HEK293 (cell line): ENCODE measurements at regions not wholly inside any gene's neighbourhood (a gene's known extent, or its start where the extent isn't known, plus 50 kb on each side); places are given as distances from the start of the nearest gene placed in this dataset.

ENCODE experiments used
- CTCF ChIA-PET: fragments of 350-600 bp; formaldehyde crosslinking; extraction: SDS; loops from one replicate; lab custom pipeline; 2021; ENCODE audit warnings: antibody characterized with exemption; lab: Yijun Ruan, JAX
- POLR2A ChIA-PET: fragments of 300-600 bp; formaldehyde crosslinking; extraction: SDS; loops from one replicate; lab custom pipeline; 2020; ENCODE audit warnings: antibody characterized with exemption, inconsistent platforms; lab: Yijun Ruan, JAX
- H3K27ac ChIP-seq: fragments of 200-500 bp; sonication (Bioruptor generic); 2 replicates; pipeline ENCODE4 v1.5.1; 2014; ENCODE audit warnings: low read depth, low read length, control low read depth, inconsistent platforms; ENCODE audit errors: extremely low read depth
- H3K36me3 ChIP-seq, 2 experiments: fragments of 200-500 bp in 1 of 2; sonication (Bioruptor generic) in 1 of 2; 1 replicate in 1 of 2; 2 replicates in 1 of 2; pipeline ENCODE4 v1.5.1; 2014 to 2017; ENCODE audit warnings: inconsistent platforms in 2 of 2, low read length in 2 of 2; ENCODE audit not compliant: control insufficient read depth in 2 of 2, insufficient read depth in 1 of 2
- H3K4me1 ChIP-seq: fragments of 200-500 bp; sonication (Bioruptor generic); 2 replicates; pipeline ENCODE4 v1.5.1; 2014; ENCODE audit warnings: mild to moderate bottlenecking, low read length, inconsistent platforms; ENCODE audit not compliant: control insufficient read depth, insufficient read depth
- H3K4me3 ChIP-seq: 2 replicates; pipeline ENCODE4 v1.5.1; 2011; ENCODE audit warnings: low read depth, mild to moderate bottlenecking, control low read depth, low read length, moderate library complexity
- H3K9me3 ChIP-seq: fragments of 200-500 bp; sonication (Bioruptor generic); 2 replicates; pipeline ENCODE4 v1.5.1; 2014; ENCODE audit warnings: low read depth, low read length, inconsistent platforms; ENCODE audit not compliant: control insufficient read depth, insufficient read depth
- EGR2 ChIP-seq: fragments of 450-650 bp; formaldehyde crosslinking; IDR thresholded peaks from 2 replicates; pipeline ENCODE4 v1.5.1; 2016; ENCODE audit warnings: low read depth, missing biosample characterization, missing genetic modification characterization
- GLIS2 ChIP-seq: fragments of 450-650 bp; formaldehyde crosslinking; IDR thresholded peaks from 2 replicates; pipeline ENCODE4 v1.5.1; 2016; ENCODE audit warnings: missing biosample characterization, missing genetic modification characterization
- REST ChIP-seq: fragments of 450-650 bp; formaldehyde crosslinking; IDR thresholded peaks from 2 replicates; pipeline ENCODE4 v1.5.1; 2016; ENCODE audit warnings: missing biosample characterization, missing genetic modification characterization
- ZFP37 ChIP-seq: fragments of 450-650 bp; formaldehyde crosslinking; IDR thresholded peaks from 2 replicates; pipeline ENCODE4 v1.5.1; 2016; ENCODE audit warnings: missing biosample characterization, missing genetic modification characterization
- ZNF280C ChIP-seq: fragments of 450-650 bp; formaldehyde crosslinking; IDR thresholded peaks from 2 replicates; pipeline ENCODE4 v1.5.1; 2016; ENCODE audit warnings: missing biosample characterization, missing genetic modification characterization
- ZNF513 ChIP-seq: fragments of 450-650 bp; IDR thresholded peaks from 2 replicates; pipeline ENCODE4 v1.5.1; 2018; ENCODE audit warnings: missing biosample characterization, missing genetic modification characterization
- ZNF529 ChIP-seq: fragments of 450-650 bp; formaldehyde crosslinking; IDR thresholded peaks from 2 replicates; pipeline ENCODE4 v1.5.1; 2017; ENCODE audit warnings: missing genetic modification characterization, missing biosample characterization; ENCODE audit not compliant: insufficient replicate concordance
- ZNF555 ChIP-seq: fragments of 450-650 bp; formaldehyde crosslinking; conservative IDR thresholded peaks from 2 replicates; pipeline ENCODE4 v1.5.1; 2017; ENCODE audit warnings: missing biosample characterization, mild to moderate bottlenecking, missing genetic modification characterization, inconsistent platforms
- ZNF623 ChIP-seq: fragments of 450-650 bp; formaldehyde crosslinking; IDR thresholded peaks from 2 replicates; pipeline ENCODE4 v1.5.1; 2016; ENCODE audit warnings: missing biosample characterization, missing genetic modification characterization
- ZNF768 ChIP-seq: fragments of 450-650 bp; formaldehyde crosslinking; IDR thresholded peaks from 2 replicates; pipeline ENCODE4 v1.5.1; 2018; ENCODE audit warnings: missing biosample characterization, mild to moderate bottlenecking, missing genetic modification characterization

GRCh38 chr20:11752336-11752735, 165.4 kb upstream of the BTBD3 start:
- no peak for TF ChIP-seq ZFP37 (tag by site-specific recombination)
- no peak for TF ChIP-seq ZNF513 (tag by site-specific recombination)

GRCh38 chr20:11753155-11753554, 164.5 kb upstream of the BTBD3 start:
- no peaks in the 10 kb centered on the region for H3K9me3 ChIP-seq
- H3K36me3 ChIP-seq = no peaks in the 10 kb centered on the region
- ChIA-PET CTCF (no interaction called here), POLR2A (no interaction called here)
- H3K4me3 ChIP-seq = no peak overlapping the region
- no peak for TF ChIP-seq ZFP37 (tag by site-specific recombination)
- TF ChIP-seq EGR2 (tag by site-specific recombination) = no peak
- TF ChIP-seq REST (tag by site-specific recombination) = no peak
- H3K27ac ChIP-seq = no peak overlapping the region
- no peaks in the 10 kb centered on the region for H3K4me1 ChIP-seq

More at GRCh38 chr20:11752336-11752735, 165.4 kb upstream of the BTBD3 start:
- no peak overlapping the region for H3K4me3 ChIP-seq
- no peaks in the 10 kb centered on the region for H3K9me3 ChIP-seq
- no peak overlapping the region for H3K27ac ChIP-seq
- ChIA-PET POLR2A (no interaction called here), CTCF (interaction anchor here (0.7 kb wide), 1 partner anchor 71 kb away, joined by 4 read pairs; no protein-coding TSS in a partner anchor)
- no peaks in the 10 kb centered on the region for H3K4me1 ChIP-seq
- H3K36me3 ChIP-seq = no peaks in the 10 kb centered on the region

- ChIA-PET POLR2A (no interaction called here), CTCF (no interaction called here)
- no peak for TF ChIP-seq EGR2 (tag by site-specific recombination)
- TF ChIP-seq ZNF529 = no peak
Measured at GRCh38 chr20:11754451-11754850, 163.2 kb upstream of the BTBD3 start.

GRCh38 chr20:11755071-11755841, 162.4 kb upstream of the BTBD3 start:
- no peak overlapping the region for H3K27ac ChIP-seq
- POLR2A ChIA-PET = no interaction called here

More at GRCh38 chr20:11754451-11754850, 163.2 kb upstream of the BTBD3 start:
- Histone ChIP-seq H3K27ac (no peak overlapping the region), H3K4me1 (no peaks in the 10 kb centered on the region), H3K4me3 (no peak overlapping the region), H3K36me3 (no peaks in the 10 kb centered on the region), H3K9me3 (no peaks in the 10 kb centered on the region)

More at GRCh38 chr20:11755071-11755841, 162.4 kb upstream of the BTBD3 start:
- no peak overlapping the region for H3K4me3 ChIP-seq
- no peak for TF ChIP-seq ZNF623
- no peak for TF ChIP-seq ZNF280C (tag by site-specific recombination)
- TF ChIP-seq ZNF768 = no peak
- no peak for TF ChIP-seq ZNF555 (tag by site-specific recombination)
- TF ChIP-seq GLIS2 (tag by site-specific recombination) = no peak
- TF ChIP-seq, all 188 proteins: peak for 0
- Histone ChIP-seq H3K36me3 (no peaks in the 10 kb centered on the region), H3K9me3 (no peaks in the 10 kb centered on the region), H3K4me1 (no peaks in the 10 kb centered on the region)
- CTCF ChIA-PET = interaction anchor here (0.6 to 0.7 kb wide), 2 partner anchors 21 to 86 kb away, joined by 3 read pairs; no protein-coding TSS in a partner anchor
